ENCODE measurements at regions not wholly inside any gene's neighbourhood (a gene's known extent, or its start where the extent isn't known, plus 50 kb on each side); places are given as distances from the start of the nearest gene placed in this dataset.

DNA sequence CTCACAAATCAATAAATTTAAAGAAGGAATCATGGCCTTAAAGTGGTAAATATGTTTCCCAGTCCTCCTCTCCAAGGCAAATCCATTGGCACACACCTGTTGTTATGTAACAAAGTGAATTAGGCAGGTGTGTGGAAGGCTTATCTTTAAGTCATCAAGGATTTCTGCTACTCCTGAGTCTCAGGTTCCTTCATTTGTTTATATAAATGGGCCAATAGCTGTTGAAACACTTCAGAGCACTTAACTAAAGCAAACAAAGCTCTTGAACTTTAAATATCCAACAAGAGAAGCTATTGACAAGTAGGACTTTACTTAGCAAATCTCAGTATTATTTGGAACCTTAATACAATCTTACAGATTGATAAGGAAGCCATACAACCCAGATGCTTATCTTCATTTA lies 99.3 kb upstream of the ESRRG start:
- TF ChIP-seq, protein P1, sequence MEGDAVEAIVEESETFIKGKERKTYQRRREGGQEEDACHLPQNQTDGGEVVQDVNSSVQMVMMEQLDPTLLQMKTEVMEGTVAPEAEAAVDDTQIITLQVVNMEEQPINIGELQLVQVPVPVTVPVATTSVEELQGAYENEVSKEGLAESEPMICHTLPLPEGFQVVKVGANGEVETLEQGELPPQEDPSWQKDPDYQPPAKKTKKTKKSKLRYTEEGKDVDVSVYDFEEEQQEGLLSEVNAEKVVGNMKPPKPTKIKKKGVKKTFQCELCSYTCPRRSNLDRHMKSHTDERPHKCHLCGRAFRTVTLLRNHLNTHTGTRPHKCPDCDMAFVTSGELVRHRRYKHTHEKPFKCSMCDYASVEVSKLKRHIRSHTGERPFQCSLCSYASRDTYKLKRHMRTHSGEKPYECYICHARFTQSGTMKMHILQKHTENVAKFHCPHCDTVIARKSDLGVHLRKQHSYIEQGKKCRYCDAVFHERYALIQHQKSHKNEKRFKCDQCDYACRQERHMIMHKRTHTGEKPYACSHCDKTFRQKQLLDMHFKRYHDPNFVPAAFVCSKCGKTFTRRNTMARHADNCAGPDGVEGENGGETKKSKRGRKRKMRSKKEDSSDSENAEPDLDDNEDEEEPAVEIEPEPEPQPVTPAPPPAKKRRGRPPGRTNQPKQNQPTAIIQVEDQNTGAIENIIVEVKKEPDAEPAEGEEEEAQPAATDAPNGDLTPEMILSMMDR (IDR thresholded peaks at IDR 0.05; ENCODE audit: low read depth, low read length, poor library complexity, severe bottlenecking) = no peak
- TF ChIP-seq EZH2phosphoT487 (IDR thresholded peaks at IDR 0.05; ENCODE audit: borderline replicate concordance, low read length) = no peak

All from DOHH2 (cell line).